GM18868 (cell line): ENCODE measurements at regions not wholly inside any gene's neighbourhood (a gene's known extent, or its start where the extent isn't known, plus 50 kb on each side); places are given as distances from the start of the nearest gene placed in this dataset.

Source experiments
- ATAC-seq: cut with Tn5 transposase; IDR thresholded peaks from one replicate; pipeline ENCODE4 v1.9.1; 2021; ENCODE audit warnings: mild to moderate bottlenecking, moderate library complexity; ENCODE audit not compliant: unreplicated experiment

DNA sequence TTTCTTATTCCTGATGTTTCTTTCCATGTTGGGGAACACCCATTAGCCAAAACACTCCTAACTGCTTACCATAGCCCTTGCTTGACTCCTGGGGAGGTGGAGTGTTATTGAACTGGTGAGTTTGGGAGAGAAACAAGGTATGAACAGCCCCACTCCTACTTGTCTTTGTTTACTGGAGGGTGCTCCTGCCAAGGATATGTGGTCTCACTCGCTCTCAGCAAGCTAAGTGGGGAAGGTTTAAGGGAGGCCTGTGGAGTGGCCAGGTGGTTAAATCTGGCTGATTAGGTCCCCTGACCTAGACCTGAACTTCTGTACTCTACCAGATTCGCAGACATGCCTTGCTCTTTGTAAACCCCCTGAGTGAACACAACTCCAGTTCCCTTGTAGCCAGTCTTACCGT is 300.1 kb downstream of the PTEN start:
- ATAC-seq: no peak

DNA sequence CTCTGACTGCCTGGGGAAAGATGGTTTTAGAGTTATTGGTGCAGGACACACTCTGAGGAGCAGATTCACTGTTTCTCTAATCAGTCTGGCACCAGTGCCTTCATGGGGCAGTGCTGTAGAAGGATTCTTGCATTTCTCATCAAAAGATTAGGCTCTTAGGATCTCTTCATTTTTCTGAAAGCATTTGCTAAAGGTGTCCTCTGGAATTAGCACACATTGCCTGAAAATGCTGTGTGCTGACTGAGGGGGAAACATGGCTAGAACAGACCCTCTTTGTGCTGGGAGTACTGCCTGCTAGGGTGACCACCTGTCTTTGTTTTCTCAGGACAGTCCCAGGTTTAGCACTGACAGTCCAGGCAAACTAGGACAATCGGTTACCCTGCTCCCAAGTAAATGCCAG is 301.0 kb downstream of the PTEN start:
- no peak for ATAC-seq

DNA sequence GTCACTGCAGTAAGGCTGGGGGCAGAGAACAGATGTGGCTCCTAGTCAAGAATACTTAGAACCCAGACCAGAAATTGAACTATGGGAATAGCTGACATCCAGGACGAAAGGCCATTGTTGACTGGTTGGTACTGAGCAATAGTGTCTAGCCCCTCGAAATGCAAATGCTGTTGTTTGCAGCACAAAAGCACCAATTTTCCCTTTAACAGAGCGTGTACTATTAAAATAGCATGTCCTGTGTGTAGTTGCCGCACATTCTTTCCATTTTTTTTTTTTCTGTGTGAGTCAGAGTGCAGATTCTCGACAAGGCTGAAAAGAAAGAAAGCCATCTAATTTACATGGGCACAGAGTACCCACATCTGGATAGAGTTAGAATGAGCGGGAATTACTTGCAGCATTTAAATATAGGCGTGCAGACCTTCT is 302.4 kb downstream of the PTEN start:
- no peak for ATAC-seq

DNA sequence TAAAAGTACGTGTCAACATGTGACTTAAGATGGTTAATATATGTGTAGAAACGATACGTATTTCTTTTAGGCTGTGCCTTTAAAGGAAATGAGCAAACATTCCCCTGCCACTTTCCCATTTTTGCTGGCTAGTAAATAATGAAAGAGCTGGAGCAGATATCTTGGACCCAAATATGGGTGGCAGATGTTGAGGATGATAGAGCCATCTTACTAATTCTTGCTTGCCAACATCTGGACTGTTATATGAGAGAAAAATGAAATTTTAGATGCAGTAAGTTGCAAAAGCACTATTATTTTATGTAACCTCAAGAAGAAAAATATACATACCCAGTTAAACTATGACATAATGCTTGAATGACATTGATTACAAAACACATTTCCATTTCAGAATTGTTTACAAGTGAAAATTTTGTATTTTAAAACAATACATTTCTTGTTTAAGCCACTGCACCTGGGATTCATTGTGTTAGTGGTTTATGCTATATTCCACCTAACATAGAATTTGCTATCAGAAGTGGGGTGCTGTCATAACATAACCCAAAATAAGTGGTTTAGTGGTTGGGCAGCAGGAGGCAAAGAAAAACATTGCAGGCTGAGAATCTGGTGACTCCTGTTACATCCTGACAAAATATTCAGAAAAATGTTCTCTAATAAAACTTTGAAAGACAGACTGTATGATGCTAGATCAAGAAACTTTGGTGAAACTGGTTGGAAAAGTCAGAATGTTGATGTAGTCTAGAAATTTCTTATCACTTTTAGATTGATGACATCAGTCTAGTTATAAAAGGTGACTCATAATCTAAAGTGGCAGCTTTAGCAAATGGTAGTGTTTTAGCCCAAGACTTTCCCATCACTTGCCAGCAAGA is 305.0 kb downstream of the PTEN start:
- no peak for ATAC-seq

DNA sequence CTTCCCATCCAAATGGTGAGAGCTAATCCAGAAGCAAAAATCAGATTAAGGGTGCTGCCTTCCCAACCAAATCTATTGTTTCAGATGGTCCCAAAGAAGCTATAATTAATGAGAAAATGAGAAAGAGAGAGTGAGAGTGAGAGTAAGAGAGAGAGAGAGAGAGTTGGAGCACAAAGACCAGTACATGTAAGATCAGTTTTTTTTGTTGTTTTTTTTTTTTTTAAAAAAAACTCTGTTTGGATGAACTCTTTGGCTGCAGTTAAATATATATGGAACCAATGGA is 305.6 kb downstream of the PTEN start:
- ATAC-seq: no peak

DNA sequence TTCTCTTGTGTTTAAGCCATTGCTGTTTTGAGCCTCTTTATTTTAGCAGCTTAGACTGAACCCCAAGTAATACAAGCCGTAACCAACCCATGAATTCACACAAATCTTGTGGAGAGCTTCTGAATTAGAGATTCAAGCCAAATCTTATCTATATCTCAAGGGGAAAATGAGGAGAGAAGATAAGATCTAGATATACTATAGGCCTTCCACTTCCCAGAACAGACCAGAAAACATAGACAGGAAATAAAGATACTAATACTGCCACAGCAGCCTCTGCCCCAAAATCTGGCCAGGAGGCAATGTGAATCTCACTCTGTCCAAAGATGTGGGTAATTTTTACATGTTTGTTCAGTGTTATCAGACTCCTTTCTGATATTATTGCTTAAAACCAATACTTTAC is 307.2 kb downstream of the PTEN start:
- no peak for ATAC-seq

DNA sequence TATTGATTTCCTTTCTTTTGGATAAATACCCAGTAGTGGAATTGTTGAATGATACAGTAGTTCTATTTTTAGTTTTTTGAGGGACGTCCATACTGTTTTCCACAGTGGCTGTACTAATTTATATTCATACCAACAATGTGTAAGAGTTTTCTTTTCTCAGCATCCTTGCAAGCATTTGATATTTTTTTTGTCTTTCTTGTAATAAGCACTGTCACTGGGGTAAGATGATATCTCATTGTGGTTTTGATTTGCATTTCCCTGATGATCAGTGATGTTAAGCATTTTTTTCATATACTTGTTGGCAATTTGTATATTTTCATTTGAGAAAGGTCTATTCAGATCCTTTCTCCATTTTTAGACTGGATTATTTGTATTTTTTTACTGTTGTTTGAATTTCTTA is 308.7 kb downstream of the PTEN start:
- ATAC-seq: no peak

DNA sequence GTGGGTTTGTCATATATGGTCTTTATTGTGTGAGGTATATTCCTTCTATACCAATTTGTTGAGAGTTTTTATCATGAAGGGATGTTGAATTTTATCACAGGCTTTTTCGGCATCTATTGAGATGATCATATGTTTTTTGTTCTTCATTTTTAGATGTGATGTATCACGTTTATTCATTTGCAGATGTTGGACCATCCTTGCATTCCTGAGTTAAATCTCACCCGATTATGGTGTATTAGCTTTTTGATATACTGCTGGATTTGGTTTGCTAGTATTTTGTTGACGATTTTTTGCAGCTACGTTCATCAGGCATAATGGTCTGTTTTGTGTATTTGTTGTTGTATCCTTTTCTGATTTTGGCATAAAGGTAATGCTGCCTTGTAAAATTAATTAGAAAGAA is 311.0 kb downstream of the PTEN start:
- ATAC-seq: no peak

DNA sequence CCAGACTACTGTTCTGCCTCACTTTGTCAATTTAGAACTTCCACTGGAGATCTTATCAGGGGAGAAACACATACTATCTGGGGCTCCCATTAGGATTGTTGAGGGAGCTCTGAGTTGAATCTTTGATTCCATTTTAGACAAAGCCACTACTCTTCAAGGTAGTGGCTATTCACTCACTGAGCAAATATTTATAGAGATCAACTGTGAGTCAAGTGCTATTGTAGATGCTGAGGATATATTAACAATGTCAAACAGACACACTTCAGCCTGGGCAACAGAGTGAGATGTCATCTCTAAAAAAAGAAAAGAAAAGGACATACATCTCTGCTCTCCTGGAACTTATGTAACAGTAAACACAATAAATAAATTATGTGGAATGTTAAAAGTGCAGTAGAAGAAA is 315.3 kb downstream of the PTEN start:
- ATAC-seq: no peak

DNA sequence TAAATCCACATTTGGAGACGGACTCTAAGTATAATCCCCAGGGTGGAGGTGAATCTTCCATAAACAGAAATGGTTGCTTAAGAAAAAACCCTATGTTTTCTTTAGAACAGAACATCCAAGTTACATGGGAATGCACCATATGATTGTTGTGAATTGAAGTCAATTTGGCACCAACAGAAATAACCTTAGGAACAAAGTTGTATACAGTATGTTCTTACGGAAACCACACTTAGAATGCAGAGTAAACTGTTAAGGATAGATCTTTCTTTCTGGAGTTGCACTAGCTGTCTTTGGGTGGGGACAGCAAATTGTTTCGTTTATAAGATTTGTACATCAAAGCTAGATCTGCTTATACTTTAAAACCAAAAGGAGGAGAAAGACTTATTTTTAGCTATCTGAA is 316.4 kb downstream of the PTEN start:
- no peak for ATAC-seq

DNA sequence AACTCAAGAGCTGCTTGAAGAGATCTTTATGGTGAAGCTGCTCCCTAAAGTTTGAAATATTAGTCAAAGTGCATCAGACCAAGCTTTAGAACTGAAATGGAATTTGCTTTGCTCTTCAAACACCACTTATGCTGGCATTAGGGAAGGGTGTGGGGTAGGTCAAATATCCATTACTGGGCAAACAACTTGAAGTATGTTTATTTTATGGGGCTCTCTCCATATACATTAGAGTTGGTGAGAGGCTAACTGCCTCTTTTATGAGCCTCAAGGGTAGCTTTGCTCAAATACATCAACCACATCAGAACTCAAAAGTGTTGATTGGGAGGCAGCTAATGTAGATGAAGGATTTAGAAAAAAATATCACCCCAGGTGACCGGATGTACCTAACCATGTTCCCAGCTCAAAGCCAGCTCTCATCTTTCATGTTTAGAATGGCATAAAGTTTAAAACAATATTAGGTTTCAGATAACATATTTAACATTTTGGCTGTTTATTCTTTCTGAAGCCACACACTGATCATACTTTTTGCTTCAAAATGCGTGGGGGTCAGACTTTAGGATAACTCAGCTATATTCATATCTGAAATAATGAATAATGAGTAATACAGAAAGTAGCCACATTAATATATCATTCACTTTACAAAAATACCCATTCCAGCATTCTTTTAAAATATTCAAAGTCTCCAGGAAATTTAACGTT is 318.6 kb downstream of the PTEN start:
- ATAC-seq: no peak

DNA sequence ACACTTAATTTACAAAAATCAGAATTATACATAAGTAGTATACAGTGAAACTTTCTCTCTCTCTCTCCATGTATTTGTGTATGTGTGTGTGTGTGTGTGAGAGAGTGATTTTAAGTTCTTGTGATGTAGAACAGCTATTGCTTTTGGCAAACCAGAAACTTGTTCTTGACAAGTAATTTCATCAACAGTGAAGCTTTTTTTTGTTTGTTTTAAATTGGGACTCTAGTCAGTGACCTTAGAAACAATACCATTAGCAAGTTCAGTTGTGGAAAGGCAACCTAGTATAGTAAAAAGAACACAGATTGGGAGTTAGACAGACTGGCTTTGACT is 319.1 kb downstream of the PTEN start:
- no peak for ATAC-seq

DNA sequence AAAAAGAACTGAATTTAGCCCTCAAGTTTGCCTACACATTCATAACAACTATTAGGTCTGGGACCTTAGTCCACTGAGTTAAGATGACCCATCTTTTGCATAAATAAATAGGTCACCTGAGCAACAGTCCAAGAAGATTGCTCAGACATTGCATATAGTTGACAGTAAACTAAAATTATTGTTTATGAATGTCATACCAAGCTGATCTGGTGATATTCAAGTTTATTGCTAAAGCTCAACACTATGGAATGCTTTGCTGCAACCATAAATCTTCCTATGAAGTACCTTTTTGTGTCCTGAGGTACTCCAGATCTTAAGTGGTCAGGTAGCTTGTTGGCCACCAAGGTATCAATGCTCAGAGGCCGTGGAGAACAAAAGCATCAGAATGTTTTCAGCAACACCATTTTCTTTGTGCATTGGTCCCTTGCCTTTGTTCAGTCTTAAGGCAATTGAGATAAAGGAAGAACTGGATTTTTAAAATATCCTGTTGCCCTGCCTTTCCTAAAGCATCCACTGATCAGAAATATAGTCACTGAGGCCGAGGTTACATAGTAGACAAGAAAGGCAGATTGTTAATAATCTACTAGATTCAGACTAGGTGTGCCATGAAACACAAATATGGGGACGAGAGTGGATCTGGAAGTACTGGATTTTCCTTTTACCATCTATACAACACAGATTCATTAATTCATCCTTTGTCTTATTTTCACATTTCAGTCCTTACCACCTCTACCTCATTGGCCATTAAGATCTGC is 321.3 kb downstream of the PTEN start:
- no peak for ATAC-seq

DNA sequence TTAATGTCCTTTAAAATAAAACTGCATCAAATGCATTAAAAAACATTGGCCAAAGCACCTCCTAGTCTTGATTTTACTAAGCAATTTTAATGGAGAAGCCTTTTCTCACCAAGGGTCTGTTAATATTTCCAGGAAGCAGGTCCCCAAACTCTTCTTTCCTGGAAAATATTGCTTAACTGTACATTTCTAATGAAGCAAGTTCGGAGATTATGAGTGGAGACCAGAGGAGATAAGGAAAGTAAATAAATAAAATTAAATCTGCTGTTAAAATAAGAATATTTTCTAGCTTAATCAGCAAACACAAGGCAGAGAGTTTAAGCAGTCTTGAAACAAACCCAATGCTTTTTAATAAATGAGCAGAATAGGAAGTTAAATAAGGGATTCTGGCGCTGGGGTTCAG is 322.4 kb downstream of the PTEN start:
- no peak for ATAC-seq

DNA sequence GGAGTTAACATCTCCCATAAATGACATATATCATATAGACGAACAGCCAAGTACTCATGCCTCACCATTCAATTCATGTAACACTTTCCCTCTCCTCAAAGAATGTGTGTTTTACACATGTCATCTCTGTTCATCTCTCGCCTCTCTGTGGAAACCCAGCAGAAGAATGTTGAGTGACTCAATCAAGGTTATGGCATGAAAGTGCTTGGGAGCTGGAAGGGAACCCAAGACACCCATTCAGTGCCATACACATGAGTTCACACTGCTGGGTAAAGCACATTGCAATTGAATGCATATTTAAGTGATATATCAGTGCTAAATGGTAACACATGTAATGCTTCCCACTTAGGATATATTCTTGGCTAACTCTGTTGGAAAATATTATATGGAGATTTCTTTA is 322.9 kb downstream of the PTEN start:
- ATAC-seq: no peak

DNA sequence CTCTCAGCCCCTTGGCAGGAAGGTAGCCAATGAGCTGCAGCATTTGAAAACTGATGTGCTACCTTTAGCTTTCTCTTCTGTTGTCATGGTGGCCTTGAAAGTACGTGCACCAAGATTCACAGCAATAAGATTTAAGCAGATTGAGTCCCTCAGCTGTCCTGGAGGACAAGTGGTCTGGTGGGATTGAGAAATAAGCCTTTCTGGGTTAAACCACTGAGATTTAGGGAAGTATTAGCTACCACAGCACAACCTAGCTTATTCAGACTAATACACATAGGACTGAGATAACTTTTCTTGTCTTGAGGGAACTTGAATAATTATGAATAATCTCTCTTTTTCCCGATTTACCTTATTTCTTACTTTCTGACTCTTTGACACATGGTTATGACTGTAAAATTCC is 324.0 kb downstream of the PTEN start:
- no peak for ATAC-seq

DNA sequence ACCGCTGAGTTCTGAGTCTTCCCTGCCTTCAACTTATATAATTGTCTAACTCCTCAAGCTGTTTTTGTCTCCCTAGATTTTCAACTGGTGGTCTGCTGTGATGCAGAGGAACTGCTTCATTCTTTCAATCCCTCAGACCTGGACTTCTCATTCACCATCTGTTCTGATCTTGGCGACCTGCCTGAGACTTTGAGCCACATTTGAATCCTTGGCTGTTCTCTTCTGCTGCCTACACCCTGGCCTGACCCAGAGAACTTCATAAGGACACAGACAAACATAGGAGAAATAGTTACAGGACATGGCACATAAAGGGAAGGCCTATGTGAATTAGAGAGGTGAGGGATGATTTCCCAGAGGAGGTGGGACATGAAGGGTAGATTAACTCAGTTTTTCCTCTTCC is 326.7 kb downstream of the PTEN start:
- no peak for ATAC-seq

DNA sequence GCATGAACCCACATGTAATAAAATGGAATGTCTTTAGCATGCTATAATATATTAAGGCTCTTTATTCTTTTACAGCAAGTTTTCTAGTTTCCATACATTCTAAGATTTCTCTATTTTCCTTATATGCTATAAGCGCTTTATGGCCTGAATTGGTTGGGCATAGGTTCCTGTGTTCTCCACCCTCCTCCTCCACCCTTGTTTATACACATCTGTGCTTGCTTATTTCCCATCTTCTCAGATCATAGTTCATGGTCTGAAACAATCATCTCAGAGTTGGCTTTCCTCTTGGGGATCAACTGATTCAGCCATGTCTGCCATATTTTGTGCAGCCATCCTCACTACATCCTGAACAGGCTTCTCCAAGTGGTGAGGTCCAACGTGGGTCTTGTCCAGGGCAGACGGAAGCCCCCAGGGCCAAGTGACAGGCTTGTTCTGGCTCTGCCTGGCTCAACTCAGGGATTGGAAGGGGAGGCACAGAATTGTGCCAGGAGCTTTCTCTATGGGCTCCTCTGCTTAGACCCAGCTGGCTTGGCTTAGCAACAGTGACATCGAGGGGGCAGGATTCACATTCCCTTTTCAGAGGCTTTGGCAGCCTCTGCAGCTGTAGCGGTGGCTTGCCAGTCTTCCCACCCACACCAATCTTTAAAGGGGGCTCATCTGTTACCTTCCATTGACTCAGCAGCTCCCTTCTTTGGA is 327.3 kb downstream of the PTEN start:
- no peak for ATAC-seq

DNA sequence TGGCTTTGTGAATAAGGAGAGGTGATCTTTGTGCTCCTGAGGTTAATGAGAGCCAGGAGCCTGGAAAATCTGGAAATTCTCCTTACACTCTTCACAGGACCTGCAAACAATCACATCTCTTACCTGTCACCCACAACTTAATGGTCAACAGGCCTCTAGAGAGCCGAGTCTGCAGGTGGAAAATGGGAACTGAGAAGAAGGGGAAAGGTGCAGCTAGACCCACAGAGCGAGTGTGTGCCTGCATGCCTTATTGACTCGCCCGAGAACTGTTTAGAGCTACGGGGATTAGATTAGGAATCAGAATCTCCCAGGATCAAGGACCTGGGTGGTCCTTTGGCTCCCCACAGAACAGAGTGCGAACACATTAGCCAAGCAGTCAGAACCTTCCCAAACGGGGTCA is 329.6 kb downstream of the PTEN start:
- no peak for ATAC-seq

DNA sequence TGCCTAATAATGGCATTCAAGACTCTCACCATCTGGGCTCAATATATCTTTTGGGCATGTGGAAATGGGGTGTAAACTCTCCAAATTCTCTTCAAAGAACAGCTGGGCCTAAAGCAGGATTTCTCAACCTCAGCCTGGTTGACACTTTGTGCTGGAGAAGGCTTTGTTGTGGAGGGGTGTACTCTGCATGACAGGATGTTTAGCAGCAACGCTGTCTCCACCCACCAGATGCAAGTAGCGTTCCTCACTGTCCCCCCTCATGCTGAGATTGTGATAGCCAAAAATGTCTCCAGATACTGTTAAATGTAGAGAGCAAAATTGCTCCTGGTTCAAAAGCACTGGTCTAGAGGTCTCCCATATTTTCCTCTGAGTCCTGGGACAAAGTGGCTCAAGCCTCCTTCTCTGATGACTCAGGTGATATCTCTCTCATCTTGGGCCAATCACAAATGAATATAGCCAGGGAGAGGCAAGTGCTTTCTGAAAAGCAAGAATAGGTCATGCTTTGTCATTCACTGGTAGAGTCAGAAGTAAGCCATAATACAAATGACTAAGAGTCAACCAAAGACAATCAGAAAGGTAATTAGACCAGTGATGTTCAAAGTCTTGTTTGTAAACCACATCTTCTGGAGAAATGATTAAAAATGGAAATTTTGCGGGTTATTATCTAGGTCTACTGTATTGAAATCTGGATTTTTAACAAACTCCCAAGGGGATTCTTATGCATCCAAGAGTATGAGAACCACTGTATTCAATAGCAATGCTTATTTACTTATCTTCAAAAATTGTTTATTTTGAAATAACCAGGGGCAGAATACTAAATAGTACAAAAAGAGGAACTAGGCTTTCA is 330.8 kb downstream of the PTEN start:
- no peak for ATAC-seq

DNA sequence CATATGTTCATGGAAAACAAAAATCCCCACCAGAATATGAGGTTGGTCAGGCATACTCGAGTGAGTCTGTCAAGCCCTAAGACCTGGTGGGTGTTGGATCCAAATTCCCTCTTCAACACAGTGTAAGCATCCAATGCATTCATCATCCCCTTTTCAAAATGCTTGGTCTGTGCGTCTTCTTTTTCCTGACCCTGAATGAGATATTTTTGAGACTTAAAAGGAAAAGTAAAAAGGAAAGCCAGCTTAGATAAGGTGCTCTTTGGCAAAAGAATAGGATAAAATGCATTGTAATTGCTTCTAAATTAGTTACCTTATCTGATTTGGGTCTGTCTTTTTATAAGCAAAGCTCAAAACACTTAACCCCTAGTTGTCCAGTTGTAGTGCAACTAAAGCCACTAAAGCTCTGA is 331.5 kb downstream of the PTEN start:
- ATAC-seq: no peak
